ENCODE measurements at regions not wholly inside any gene's neighbourhood (a gene's known extent, or its start where the extent isn't known, plus 50 kb on each side); places are given as distances from the start of the nearest gene placed in this dataset.

GRCh38 chr4:116385583-116385982, 699.8 kb downstream of the TRAM1L1 start:
- H3K9me3 ChIP-seq (ENCODE audit: control insufficient read depth, insufficient read depth, low read length), result no peaks in the 10 kb centered on the region
- no peaks in the 10 kb centered on the region for H3K4me1 ChIP-seq (ENCODE audit: insufficient read depth, low read length)
- H3K9ac ChIP-seq (ENCODE audit: low read depth, low read length), result no peak overlapping the region
- no peaks in the 10 kb centered on the region for H3K36me3 ChIP-seq (ENCODE audit: insufficient read depth, low read length)

- Histone ChIP-seq H3K36me3 (ENCODE audit: insufficient read depth, low read length) (no peaks in the 10 kb centered on the region), H3K9ac (ENCODE audit: low read depth, low read length) (no peak overlapping the region), H3K4me1 (ENCODE audit: insufficient read depth, low read length) (no peaks in the 10 kb centered on the region), H3K9me3 (ENCODE audit: control insufficient read depth, insufficient read depth, low read length) (no peaks in the 10 kb centered on the region)
These were observed 710.6 kb downstream of the TRAM1L1 start for GRCh38 chr4:116374815-116375214.

- no peaks in the 10 kb centered on the region for H3K36me3 ChIP-seq (ENCODE audit: insufficient read depth, low read length)
- no peak overlapping the region for H3K9ac ChIP-seq (ENCODE audit: low read depth, low read length)
- H3K9me3 ChIP-seq (ENCODE audit: control insufficient read depth, insufficient read depth, low read length), result peaks cover 7% of the 10 kb centered on the region; the same call in 1 of the 2 replicates
- H3K4me1 ChIP-seq (ENCODE audit: insufficient read depth, low read length), result no peaks in the 10 kb centered on the region
These were observed 722.8 kb downstream of the TRAM1L1 start for GRCh38 chr4:116362583-116362982.

- no peak overlapping the region for H3K9ac ChIP-seq (ENCODE audit: low read depth, low read length)
- peaks cover 8% of the 10 kb centered on the region; the same call in 1 of the 2 replicates for H3K9me3 ChIP-seq (ENCODE audit: control insufficient read depth, insufficient read depth, low read length)
- no peaks in the 10 kb centered on the region for H3K4me1 ChIP-seq (ENCODE audit: insufficient read depth, low read length)
- no peaks in the 10 kb centered on the region for H3K36me3 ChIP-seq (ENCODE audit: insufficient read depth, low read length)
These were observed 723.6 kb downstream of the TRAM1L1 start for GRCh38 chr4:116361790-116362189.

GRCh38 chr4:116358633-116359222, 726.6 kb downstream of the TRAM1L1 start:
- no peaks in the 10 kb centered on the region for H3K4me1 ChIP-seq (ENCODE audit: insufficient read depth, low read length)
- no peak overlapping the region for H3K9ac ChIP-seq (ENCODE audit: low read depth, low read length)
- H3K36me3 ChIP-seq (ENCODE audit: insufficient read depth, low read length), result no peaks in the 10 kb centered on the region
- H3K9me3 ChIP-seq (ENCODE audit: control insufficient read depth, insufficient read depth, low read length), result peaks cover 8% of the 10 kb centered on the region; the same call in 1 of the 2 replicates

GRCh38 chr4:116357758-116358157, 727.6 kb downstream of the TRAM1L1 start:
- H3K36me3 ChIP-seq (ENCODE audit: insufficient read depth, low read length), result no peaks in the 10 kb centered on the region
- H3K9ac ChIP-seq (ENCODE audit: low read depth, low read length), result no peak overlapping the region
- no peaks in the 10 kb centered on the region for H3K4me1 ChIP-seq (ENCODE audit: insufficient read depth, low read length)
- peaks cover 8% of the 10 kb centered on the region; the same call in 1 of the 2 replicates for H3K9me3 ChIP-seq (ENCODE audit: control insufficient read depth, insufficient read depth, low read length)

- Histone ChIP-seq H3K9ac (ENCODE audit: low read depth, low read length) (no peak overlapping the region), H3K9me3 (ENCODE audit: control insufficient read depth, insufficient read depth, low read length) (no peaks in the 10 kb centered on the region), H3K4me1 (ENCODE audit: insufficient read depth, low read length) (0 out of 2 replicates have a peak, but pooled peaks cover 4% of the 10 kb centered on the region), H3K36me3 (ENCODE audit: insufficient read depth, low read length) (no peaks in the 10 kb centered on the region)
These were observed 738.6 kb downstream of the TRAM1L1 start for GRCh38 chr4:116346750-116347149.

- Histone ChIP-seq H3K9me3 (ENCODE audit: control insufficient read depth, insufficient read depth, low read length) (no peaks in the 10 kb centered on the region), H3K9ac (ENCODE audit: low read depth, low read length) (no peak overlapping the region), H3K36me3 (ENCODE audit: insufficient read depth, low read length) (no peaks in the 10 kb centered on the region), H3K4me1 (ENCODE audit: insufficient read depth, low read length) (no peaks in the 10 kb centered on the region)
These were observed 741.6 kb downstream of the TRAM1L1 start for GRCh38 chr4:116343809-116344208.

- Histone ChIP-seq H3K4me1 (ENCODE audit: insufficient read depth, low read length) (no peaks in the 10 kb centered on the region), H3K9ac (ENCODE audit: low read depth, low read length) (no peak overlapping the region), H3K36me3 (ENCODE audit: insufficient read depth, low read length) (no peaks in the 10 kb centered on the region), H3K9me3 (ENCODE audit: control insufficient read depth, insufficient read depth, low read length) (no peaks in the 10 kb centered on the region)
These were observed 743.2 kb downstream of the TRAM1L1 start for GRCh38 chr4:116342143-116342542.

GRCh38 chr4:116332508-116332907, 752.9 kb downstream of the TRAM1L1 start:
- H3K9ac ChIP-seq (ENCODE audit: low read depth, low read length), result no peak overlapping the region
- no peaks in the 10 kb centered on the region for H3K4me1 ChIP-seq (ENCODE audit: insufficient read depth, low read length)
- H3K36me3 ChIP-seq (ENCODE audit: insufficient read depth, low read length), result no peaks in the 10 kb centered on the region
- no peaks in the 10 kb centered on the region for H3K9me3 ChIP-seq (ENCODE audit: control insufficient read depth, insufficient read depth, low read length)

- no peak overlapping the region for H3K9ac ChIP-seq (ENCODE audit: low read depth, low read length)
- H3K36me3 ChIP-seq (ENCODE audit: insufficient read depth, low read length), result no peaks in the 10 kb centered on the region
- H3K4me1 ChIP-seq (ENCODE audit: insufficient read depth, low read length), result no peaks in the 10 kb centered on the region
- no peaks in the 10 kb centered on the region for H3K9me3 ChIP-seq (ENCODE audit: control insufficient read depth, insufficient read depth, low read length)
These were observed 757.0 kb downstream of the TRAM1L1 start for GRCh38 chr4:116328261-116328860.

GRCh38 chr4:116323606-116324005, 761.8 kb downstream of the TRAM1L1 start:
- Histone ChIP-seq H3K4me1 (ENCODE audit: insufficient read depth, low read length) (no peaks in the 10 kb centered on the region), H3K9me3 (ENCODE audit: control insufficient read depth, insufficient read depth, low read length) (no peaks in the 10 kb centered on the region), H3K9ac (ENCODE audit: low read depth, low read length) (no peak overlapping the region), H3K36me3 (ENCODE audit: insufficient read depth, low read length) (no peaks in the 10 kb centered on the region)

- Histone ChIP-seq H3K9ac (ENCODE audit: low read depth, low read length) (no peak overlapping the region), H3K36me3 (ENCODE audit: insufficient read depth, low read length) (no peaks in the 10 kb centered on the region), H3K9me3 (ENCODE audit: control insufficient read depth, insufficient read depth, low read length) (no peaks in the 10 kb centered on the region), H3K4me1 (ENCODE audit: insufficient read depth, low read length) (no peaks in the 10 kb centered on the region)
These were observed 763.9 kb downstream of the TRAM1L1 start for GRCh38 chr4:116321471-116321870.

GRCh38 chr4:116320859-116321258, 764.5 kb downstream of the TRAM1L1 start:
- H3K9ac ChIP-seq (ENCODE audit: low read depth, low read length), result no peak overlapping the region
- H3K4me1 ChIP-seq (ENCODE audit: insufficient read depth, low read length), result no peaks in the 10 kb centered on the region
- H3K36me3 ChIP-seq (ENCODE audit: insufficient read depth, low read length), result no peaks in the 10 kb centered on the region
- H3K9me3 ChIP-seq (ENCODE audit: control insufficient read depth, insufficient read depth, low read length), result no peaks in the 10 kb centered on the region

- H3K4me1 ChIP-seq (ENCODE audit: insufficient read depth, low read length), result no peaks in the 10 kb centered on the region
- H3K9ac ChIP-seq (ENCODE audit: low read depth, low read length), result no peak overlapping the region
- H3K36me3 ChIP-seq (ENCODE audit: insufficient read depth, low read length), result no peaks in the 10 kb centered on the region
- no peaks in the 10 kb centered on the region for H3K9me3 ChIP-seq (ENCODE audit: control insufficient read depth, insufficient read depth, low read length)
These were observed 781.6 kb downstream of the TRAM1L1 start for GRCh38 chr4:116303736-116304188.
